ENCODE measurements at regions not wholly inside any gene's neighbourhood (a gene's known extent, or its start where the extent isn't known, plus 50 kb on each side); places are given as distances from the start of the nearest gene placed in this dataset.
"Not testable (repeated sequence)": the region's sequence is repeated elsewhere in the genome, so short reads cannot be mapped to it uniquely, and the experiment has no call there.

DNA sequence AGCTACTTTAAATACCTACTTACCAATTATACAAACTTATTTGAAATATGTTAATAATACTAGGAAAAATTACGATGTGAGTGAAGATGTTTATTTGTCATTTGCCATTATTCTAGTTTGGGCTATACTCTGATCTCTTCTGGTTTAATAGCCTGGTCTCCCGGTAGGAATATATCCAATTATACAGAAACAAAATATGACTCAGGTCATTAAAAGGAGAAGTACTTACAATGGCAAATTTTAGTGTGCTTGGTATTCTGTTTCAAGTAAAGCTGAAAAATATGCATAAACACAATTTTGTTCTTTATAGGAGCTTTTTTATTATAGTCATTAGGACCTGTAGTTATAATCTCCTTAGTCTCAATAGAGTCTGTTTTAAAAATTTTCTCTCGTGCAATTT, 176.8 kb downstream of the SLCO4C1 start:
- no peak overlapping the region for H3K4me3 ChIP-seq (ENCODE audit: low read depth, low read length)
- TF ChIP-seq, protein P1, sequence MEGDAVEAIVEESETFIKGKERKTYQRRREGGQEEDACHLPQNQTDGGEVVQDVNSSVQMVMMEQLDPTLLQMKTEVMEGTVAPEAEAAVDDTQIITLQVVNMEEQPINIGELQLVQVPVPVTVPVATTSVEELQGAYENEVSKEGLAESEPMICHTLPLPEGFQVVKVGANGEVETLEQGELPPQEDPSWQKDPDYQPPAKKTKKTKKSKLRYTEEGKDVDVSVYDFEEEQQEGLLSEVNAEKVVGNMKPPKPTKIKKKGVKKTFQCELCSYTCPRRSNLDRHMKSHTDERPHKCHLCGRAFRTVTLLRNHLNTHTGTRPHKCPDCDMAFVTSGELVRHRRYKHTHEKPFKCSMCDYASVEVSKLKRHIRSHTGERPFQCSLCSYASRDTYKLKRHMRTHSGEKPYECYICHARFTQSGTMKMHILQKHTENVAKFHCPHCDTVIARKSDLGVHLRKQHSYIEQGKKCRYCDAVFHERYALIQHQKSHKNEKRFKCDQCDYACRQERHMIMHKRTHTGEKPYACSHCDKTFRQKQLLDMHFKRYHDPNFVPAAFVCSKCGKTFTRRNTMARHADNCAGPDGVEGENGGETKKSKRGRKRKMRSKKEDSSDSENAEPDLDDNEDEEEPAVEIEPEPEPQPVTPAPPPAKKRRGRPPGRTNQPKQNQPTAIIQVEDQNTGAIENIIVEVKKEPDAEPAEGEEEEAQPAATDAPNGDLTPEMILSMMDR (IDR thresholded peaks at IDR 0.05; ENCODE audit: low read depth, low read length, missing control alignments), result no peak
- DNase-seq (ENCODE audit: low read depth), result no peak

DNA sequence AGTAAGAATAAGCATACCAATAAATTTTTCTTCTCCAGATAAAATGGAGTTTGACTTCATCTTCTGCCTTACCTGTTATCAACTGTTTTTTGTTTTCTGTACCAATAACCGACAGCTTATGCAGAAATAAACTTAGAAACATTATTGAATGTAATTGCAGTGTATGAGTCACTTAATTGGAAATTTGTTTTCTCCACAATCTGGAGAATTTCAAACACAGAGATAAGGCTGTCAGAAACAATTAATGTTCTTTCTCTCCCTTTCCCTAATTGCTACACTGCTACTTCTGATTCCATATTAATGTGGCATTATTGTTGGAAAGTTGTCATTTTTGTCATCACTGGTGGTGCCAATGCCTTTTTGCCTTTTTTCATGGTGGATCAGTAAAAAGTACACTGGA, 180.3 kb downstream of the SLCO4C1 start:
- no peak overlapping the region for H3K4me3 ChIP-seq (ENCODE audit: low read depth, low read length)
- DNase-seq (ENCODE audit: low read depth), result no peak
- TF ChIP-seq, protein P1 (IDR thresholded peaks at IDR 0.05; ENCODE audit: low read depth, low read length, missing control alignments), result no peak

DNA sequence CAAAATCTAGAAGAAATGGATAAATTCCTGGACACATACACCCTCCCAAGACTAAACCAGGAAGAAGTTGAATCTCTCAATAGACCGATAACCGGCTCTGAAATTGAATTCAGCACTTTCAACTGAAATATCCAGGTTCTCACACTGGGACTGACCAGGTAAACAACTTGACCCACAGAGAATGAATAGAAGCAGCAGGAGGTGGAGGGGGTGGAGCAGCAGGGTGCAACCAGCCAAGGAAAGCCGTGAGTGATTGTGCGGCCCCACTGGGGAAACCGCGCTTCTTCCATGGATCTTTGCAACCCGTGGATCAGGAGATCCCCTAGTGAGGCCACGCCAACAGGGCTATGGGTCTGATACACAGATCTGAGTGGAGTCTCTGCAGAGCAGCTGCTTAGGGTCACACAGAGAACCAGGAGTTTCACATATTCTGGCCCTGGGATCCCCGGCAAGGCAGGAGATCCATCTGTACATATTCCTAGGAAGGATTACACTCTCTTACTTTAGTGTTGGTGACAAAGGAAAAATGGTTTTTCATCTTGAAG, 181.5 kb downstream of the SLCO4C1 start:
- DNase-seq (ENCODE audit: low read depth), result no peak
- no peak overlapping the region for H3K4me3 ChIP-seq (ENCODE audit: low read depth, low read length)
- TF ChIP-seq, protein P1 (IDR thresholded peaks at IDR 0.05; ENCODE audit: low read depth, low read length, missing control alignments), result no peak

DNA sequence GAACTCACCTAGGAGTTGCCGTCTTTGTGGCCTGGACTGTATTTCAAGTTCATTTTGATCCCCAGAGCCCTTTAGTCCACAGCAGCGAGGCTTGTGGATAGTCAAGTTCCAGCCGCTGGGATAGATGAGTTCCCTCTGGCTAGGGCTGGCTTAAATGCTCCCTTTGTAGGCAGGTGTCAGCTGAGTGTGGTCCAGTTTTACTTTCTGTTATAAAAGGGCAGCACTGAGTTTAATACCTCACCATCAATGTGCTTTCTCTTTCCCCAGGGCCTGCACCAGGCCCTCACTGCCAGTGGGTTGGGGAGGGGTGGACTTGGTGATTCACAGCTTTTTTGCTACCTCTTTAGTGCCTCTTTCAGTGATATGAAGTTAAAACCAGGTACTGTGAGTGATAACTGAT, 188.2 kb downstream of the SLCO4C1 start:
- no peak overlapping the region for H3K4me3 ChIP-seq (ENCODE audit: low read depth, low read length)
- no peak for DNase-seq (ENCODE audit: low read depth)
- TF ChIP-seq, protein P1 (IDR thresholded peaks at IDR 0.05; ENCODE audit: low read depth, low read length, missing control alignments), result no peak

DNA sequence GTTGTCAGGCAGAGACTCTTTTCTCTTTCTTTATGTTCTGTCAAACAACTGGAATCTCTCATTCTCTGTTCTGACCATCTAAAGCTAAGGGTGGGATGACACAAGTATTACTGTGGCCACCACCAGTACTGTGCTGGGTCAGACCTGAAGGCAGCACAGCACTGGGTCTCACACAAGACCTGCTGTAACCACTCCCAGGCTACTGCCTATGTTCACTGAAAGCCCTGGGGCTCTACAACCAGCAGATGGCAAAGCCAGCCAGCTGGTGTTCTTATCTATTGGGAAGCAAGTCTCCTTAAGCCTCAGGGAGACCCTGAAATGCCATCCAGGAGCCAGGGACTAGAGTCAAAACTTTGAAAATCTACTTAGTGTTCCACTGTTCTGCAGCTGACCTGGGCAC, 189.5 kb downstream of the SLCO4C1 start:
- DNase-seq (ENCODE audit: low read depth), result no peak
- no peak overlapping the region for H3K4me3 ChIP-seq (ENCODE audit: low read depth, low read length)
- TF ChIP-seq, protein P1 (IDR thresholded peaks at IDR 0.05; ENCODE audit: low read depth, low read length, missing control alignments), result no peak

DNA sequence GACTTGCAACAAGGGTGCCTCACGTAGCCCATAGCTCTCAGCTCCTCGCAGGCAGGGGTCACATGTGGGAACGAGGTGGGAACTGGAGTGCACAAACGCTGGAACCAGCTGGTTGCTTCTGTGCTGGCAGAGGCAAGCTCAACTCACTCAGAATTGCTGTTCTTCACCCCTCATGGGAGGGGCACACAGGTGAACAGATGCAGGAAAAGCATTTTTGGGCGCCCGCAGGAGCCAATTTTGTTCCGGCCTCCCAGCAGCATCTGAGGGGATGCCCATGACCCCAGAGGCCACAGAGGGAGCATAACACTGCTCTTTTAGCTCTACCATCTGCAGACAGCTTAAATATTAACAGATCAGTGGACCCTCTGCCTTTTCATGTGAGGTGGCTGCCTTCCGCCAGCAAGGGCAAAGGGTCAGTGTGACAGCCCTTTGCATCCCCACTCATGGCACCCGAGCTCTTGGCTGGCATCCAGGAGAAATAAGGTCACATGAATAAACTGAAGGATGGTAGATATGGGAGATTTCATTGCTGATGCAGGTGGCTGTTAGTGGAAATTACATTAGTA, 196.2 kb downstream of the SLCO4C1 start:
- TF ChIP-seq, protein P1 (IDR thresholded peaks at IDR 0.05; ENCODE audit: low read depth, low read length, missing control alignments), result no peak
- no peak overlapping the region for H3K4me3 ChIP-seq (ENCODE audit: low read depth, low read length)
- DNase-seq (ENCODE audit: low read depth), result no peak

DNA sequence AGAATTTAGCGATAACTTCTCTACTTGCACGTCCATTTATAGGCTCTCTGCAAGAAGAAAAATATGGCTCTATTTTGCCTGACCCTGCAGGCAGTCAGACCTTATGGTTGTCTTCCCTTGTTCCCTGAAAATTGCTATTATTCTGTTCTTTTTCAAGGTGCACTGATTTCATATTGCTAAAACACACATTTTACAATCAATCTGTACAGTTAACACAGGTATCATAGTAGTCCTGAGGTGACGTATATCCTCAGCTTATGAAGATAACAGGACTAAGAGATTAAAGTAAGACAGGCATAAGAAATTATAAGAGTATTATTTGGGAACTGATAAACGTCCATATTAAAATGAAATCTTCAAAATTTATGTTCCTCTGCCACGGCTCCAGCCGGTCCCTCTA, 197.0 kb downstream of the SLCO4C1 start:
- H3K4me3 ChIP-seq (ENCODE audit: low read depth, low read length); DNase-seq (ENCODE audit: low read depth): not testable (repeated sequence)

DNA sequence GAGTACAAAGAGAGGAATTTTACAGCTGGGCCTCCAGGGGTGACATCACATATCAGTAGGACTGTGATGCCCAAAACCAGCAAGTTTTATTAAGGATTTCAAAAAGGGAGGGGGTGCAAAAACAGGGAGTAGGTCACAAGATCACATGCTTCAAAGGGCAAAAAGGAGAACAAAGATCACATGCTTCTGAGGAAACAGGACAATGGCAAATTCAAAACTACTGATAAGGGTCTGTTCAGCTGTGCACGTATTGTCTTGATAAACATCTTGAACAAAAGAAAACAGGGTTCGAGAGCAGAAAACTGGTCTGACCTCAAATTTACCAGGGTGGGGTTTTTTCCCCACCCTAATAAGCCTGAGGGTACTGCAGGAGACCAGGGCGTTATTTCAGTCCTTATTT, 197.5 kb downstream of the SLCO4C1 start:
- H3K4me3 ChIP-seq (ENCODE audit: low read depth, low read length), result not testable (repeated sequence)

More for the DNA sequence above, 197.5 kb downstream of the SLCO4C1 start:
- not testable (repeated sequence) for DNase-seq (ENCODE audit: low read depth)
